CD1c-positive myeloid dendritic cell (primary cell): ENCODE measurements at regions not wholly inside any gene's neighbourhood (a gene's known extent, or its start where the extent isn't known, plus 50 kb on each side); places are given as distances from the start of the nearest gene placed in this dataset.
"Not testable (repeated sequence)": the region's sequence is repeated elsewhere in the genome, so short reads cannot be mapped to it uniquely, and the experiment has no call there.

Source experiments
- DNase-seq: peaks from one replicate; pipeline ENCODE4 v3.0.0-alpha.2; 2016; ENCODE audit errors: extremely low spot score

DNA sequence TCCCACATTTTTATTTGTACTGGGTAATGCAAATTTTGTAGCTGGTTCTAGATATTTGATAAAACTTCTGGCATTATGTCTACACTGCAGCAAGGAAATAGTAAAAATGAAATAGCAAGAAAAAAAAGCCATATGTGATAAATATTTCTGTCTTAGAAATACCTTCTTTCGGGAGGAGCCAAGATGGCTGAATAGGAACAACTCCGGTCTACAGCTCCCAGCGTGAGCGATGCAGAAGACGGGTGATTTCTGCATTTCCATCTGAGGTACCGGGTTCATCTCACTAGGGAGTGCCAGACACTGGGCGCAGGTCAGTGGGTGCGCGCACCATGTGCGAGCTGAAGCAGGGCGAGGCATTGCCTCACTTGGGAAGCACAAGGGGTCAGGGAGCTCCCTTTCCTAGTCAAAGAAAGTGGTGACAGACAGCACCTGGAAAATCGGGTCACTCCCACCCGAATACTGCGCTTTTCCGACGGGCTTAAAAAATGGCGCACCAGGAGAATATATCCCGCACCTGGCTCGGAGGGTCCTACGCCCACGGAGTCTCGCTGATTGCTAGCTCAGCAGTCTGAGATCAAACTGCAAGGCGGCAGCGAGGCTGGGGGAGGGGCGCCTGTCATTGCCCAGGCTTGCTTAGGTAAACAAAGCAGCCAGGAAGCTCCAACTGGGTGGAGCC lies 461.4 kb downstream of the ZWINT start:
- DNase-seq: not testable (repeated sequence)

DNA sequence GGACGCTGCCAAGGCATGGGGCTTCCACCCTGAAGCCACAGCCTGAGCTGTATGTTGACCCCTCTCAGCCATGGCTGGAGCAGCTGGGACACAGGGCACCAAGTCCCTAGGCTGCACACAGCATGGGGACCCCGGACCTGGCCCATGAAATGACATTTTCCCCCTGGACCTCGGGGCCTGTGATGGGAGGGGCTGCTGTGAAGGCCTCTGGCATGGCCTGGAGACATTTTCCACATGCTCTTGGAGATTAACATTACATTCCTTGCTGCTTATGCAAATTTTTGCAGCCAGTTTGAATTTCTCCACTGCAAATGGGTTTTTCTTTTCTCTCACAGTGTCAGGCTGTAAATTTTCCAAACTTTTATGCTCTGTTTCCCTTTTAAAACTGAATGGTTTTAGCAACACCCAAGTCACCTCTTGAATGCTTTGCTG lies 463.6 kb downstream of the ZWINT start:
- DNase-seq: no peak

DNA sequence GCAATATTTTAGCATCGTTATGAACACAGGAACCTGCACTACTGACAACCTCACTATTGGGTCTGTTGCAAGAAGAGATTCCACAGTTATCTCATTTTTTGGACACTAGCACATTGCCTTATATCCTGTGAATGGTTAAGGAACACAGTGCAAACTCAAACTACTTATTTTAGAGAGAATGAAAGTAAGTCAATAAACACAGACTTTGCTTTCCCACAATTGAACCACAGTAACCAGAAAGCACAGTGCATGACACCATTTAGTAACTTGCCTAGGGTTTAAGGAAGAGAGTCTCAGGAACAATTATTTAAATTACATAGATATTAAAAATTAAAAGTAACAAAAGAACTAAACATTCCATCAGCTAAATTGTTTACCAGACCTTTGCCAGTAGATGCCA lies 468.8 kb downstream of the ZWINT start:
- no peak for DNase-seq

DNA sequence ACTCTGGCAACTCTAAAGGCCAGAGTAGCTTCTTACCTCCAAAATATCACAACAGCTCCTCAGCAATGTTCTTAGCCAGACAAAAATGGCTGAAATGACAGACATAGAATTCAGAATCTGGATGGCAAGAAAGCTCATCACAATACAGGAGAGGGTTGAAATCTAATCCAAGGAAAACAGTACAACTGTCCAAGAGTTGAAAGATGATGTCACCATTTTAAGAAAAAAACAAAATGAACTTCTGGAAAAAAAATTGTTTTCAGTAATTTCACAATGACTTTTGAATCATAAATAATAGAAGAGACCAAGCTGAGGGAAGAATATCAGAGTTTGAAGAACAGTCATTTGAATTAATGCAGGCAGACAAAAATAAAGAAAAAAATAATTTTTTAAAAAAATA lies 479.5 kb downstream of the ZWINT start:
- DNase-seq: no peak

DNA sequence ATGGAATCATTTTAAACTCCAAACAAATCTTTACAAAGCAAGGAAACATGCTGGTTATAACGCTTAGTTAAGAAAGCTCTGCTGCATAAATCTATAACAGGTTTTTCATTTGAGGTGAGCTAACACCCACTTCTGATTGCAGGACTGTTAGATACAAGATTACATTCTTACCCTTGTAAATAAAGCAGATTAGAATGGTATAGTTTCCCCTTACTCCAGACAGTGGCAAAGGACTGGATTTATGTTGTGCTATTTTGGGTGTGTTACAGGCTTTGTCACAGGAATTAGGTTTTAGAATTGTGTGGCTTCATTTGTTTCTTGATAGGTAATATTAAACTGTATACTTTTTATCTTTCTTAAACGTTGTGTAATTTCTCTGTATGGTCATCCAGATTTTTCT lies 487.6 kb downstream of the ZWINT start:
- DNase-seq: no peak

DNA sequence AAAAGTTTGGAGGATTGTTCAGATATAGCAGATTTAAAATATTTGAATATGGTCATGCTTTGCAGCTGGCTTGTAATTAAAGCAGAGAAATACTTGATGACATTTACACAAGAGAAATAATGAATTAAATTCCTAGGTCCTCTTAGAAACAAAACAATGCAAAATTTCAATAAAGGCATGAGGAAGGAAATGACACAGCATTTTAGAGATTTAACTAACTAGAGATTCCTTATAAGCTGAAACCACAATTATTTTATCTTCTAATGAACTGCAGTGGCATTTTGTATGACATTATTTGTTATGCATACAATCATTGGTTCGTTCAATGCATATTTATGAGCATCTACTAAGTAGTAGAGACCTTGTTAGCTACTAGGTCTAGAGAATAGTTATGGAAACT lies 490.9 kb downstream of the ZWINT start:
- DNase-seq: no peak

DNA sequence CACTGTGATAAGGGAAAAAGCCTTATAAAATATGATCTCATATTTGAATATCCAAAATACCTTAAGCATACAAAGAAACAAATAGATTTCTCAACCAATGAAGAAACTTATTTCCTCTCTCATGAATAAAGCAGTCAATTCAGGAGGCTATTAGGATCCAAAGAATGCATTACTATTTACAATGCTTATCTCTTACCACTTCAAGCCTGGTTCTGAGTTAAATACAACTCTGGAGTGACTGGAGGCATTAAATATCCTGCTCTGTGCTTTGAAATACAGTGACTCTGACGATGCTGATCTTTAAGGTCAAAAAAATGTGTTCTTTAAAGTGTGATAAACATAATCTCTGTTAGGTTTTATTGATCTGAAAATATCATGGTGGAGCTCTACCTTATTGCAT lies 493.2 kb downstream of the ZWINT start:
- no peak for DNase-seq

DNA sequence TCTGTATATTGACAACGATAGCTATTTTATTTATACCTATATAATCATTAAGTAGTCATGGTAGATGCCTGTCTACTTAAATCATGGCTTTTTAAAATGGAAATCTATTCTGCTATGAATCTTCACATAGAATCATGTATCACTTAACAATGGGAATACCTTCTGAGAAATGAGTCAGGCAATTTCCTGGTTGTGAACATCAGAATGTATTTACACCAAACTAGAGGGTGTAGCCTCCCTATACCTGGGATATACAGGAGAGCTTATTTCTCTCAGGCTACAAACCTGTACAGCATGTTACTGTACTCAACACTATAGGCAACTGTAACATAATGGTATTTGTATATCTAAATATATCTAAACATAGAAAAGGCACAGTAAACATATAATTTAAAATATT lies 502.3 kb downstream of the ZWINT start:
- no peak for DNase-seq

DNA sequence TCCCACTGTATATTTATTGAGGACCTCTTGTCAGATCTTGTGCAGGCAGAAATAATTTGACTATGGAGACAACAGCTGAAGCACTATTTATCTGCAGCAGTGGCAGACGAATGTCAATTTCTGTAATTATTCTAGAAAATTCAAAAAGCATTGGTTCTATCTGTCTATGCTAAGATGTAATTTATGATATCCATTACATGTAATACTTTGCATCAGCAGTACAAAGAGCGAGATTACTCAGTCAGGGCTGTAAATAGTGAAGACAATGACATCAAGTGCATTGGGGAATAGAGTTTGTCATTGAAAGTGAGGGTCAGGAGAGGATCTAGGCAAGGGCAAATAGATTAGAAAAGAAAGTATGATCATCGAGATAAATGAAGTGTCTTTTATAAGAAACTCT lies 508.2 kb downstream of the ZWINT start:
- no peak for DNase-seq

DNA sequence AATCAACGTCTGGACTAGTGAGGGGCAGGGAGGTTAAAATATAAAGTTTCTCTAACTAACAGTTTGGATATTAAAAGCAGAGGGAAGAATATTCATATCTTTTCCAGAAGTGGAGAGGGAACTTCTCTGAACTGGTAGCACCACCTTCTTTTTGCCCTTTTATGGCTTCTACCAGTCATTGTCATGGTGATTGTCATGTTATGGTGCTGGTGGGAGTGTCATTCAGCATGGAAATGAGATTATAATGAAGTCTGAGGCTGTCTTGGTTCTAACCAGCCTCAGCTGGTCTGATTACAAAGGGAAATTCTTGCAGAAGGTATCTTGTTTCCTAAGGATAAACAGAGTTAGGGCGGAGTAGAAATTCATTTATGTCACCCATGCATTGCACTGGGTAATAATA lies 523.8 kb downstream of the ZWINT start:
- DNase-seq: no peak

DNA sequence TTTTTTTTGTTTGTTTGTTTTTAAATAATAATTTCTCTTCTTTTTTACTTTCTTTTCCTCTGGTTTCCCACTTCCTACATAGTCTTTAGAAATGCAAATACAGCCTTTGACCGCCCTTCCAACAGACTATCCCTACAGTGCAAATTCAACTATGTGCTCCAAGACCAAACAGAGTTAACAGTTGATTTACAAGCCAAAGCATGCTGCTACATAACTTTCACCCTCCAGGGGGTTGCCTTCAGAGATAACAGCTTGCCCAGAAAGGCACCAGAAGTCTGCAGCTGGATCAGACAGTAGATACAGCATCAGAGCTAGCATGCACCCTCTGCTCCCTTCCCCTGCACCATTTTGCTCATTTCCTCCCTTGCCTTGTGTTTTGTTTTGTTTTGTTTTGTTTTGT lies 539.0 kb downstream of the ZWINT start:
- no peak for DNase-seq

DNA sequence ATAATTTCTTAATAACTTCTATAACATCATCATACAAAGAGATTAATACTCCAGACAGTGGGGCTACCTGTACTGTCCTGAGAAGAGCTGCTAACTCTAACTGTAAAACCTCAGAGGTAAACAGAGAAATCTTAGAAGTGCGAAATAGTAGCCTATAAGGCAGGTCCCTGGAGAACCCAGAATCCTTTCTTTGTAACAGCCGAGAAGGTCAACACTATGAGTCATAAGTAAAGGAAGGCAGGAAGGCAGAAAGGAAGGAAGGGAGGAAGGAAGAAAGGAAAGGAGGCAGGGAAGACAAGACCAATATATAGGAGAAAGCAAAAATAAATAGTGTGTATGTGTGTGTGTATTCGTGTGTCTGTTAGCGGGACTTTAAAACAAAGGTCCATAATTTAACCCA lies 540.6 kb downstream of the ZWINT start:
- no peak for DNase-seq

DNA sequence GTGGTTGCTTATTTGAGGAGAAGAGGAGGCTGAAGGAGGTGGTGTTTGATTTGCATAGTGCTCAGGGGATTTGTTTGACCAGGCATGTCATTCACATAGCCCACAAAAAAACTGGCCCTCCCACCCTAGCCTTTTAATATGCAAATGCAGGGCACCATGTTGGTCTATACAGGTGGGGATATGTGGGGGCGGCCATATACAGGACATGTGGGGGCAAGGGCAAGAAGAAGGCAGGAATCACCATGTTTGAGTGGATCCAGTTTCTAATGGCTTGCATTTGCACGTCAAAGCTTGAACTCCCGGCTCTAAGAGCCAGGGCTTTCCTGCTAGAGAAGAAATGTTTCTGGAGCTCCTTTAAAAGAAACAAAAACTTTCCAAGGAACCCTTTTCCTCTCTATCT lies 541.0 kb downstream of the ZWINT start:
- DNase-seq: no peak

DNA sequence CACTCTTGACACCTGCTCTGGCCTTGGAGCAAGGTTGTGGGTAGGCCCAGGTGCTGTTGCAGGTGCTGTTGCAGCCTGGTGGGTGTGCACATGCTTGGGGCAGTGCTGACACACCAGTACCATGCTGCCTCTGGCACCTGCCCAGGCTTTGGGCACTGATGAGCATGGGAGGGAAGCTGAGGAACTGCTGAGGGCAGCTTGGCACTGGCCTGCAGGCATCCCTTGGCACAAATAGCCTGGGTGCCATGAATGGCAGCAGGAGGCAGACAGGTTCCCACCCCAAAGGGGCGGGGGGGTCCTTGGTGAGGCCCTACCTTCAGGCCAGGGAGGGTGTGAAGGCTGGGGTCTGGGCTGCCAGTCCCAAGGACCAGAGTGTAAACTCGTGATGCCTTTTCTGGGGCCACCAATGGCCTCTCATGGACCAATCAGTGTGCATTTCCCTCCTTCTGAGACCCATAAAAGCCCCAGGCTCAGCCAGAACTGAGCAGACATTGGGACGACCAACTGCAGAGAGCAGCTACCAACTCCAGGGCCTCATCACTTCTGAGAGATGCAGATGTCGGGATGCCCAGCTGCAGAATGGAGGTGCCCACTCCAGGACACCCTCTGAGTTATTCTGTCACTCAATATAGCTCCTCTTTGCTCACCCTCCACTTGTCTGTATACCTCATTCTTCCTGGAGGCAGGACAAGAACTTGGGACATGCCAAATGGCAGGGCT lies 547.4 kb downstream of the ZWINT start:
- no peak for DNase-seq

DNA sequence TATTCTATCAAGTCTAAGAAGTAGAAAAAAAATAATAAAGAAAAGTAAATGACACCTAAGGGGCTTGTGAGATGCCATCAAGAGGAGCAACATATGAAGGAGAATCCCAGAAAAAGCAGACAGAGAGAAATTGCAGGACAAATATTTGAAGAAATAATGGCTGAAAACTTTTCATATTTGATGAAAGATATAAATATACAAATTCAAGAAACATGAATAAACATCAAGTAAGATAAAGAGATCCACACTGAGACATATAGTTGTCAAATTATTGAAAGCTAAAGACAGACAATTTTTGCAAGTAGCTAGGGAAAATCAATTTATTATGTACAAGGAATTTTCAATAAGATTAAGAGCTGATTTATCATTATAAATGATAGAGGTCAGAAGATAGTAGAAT lies 558.0 kb downstream of the ZWINT start:
- DNase-seq: no peak

DNA sequence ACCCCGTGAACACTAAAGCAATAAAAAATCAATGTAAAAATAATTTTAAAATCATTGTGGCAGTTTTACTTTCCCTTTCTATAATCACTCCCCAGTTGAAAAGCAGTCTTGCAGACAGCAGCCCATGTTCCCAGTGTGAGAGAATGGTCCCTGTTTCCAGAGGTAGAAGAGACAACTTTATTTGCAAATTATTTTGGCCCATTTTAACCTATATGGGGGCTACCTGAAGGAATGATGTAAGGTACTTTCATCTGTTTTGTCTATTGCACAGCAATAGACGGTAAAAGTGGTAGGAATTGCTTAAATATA lies 559.8 kb downstream of the ZWINT start:
- DNase-seq: no peak

DNA sequence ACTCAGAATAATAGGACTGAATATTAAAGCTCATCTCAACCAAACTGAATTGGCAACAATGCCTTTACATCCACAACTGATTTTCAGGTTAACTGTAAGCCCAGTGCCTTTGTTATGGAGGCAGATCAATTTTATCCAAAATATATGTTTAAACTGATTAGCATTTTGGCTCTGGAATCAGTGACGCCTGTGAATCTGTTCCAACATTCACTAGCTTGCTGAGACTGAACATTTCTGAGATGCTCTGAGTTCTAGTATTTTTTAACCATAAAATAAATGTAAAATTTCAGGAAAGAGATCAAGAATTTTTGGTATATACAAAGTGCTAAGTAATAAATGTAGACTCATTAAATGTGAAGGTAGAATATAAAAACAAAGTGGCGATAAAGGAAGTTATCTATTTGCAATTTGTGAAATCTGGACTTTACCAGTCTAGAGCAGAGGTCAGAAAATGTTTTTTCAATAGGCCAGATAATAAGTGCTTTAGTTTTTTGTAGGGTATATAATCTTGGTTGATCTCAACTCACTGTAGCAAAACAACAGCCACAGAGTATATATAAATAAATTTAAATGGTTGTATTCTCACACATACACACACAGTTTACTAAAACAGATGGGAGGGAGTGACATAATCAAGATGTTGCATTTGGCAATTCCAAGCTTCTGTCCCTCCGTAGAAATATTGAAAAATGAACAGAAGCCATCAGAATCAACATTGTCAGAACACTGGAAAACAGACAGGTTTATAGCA lies 560.3 kb downstream of the ZWINT start:
- DNase-seq: no peak

DNA sequence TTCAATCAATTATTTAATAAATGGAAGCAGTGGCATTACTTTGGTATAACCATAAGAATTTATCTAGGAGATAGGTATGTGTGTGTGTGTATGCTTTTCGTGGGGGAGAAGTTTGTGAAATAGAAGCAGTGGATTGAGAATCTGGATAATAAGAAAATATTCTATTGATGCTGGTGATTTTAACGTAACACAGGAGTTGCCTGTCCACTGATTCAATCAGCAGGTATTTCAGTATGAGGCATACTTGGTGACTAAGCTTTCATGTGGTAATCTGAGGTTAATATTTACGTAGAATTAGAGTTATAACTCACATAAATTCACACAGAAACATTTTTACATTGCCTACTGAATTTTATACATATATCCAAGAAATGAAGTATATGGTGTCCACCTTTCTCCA lies 568.0 kb downstream of the ZWINT start:
- no peak for DNase-seq

DNA sequence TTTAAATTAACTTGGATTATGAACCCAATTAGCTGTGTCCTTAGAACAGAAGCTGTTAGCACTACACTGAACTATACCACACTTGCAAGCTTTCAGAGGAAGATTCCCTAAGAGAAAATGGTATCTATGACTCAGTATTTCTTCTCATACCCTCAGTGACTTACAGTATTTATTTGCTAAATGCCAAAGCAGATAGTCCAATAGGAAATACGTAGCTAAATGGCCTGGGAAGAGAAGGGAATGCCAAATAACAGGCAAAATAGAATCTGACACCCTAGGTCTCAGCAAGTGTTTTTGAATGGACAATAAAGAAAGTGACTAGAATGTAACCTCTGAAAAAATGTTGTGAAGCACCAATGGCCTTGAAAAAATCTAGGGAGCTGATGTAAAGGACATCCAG lies 570.8 kb downstream of the ZWINT start:
- not testable (repeated sequence) for DNase-seq

DNA sequence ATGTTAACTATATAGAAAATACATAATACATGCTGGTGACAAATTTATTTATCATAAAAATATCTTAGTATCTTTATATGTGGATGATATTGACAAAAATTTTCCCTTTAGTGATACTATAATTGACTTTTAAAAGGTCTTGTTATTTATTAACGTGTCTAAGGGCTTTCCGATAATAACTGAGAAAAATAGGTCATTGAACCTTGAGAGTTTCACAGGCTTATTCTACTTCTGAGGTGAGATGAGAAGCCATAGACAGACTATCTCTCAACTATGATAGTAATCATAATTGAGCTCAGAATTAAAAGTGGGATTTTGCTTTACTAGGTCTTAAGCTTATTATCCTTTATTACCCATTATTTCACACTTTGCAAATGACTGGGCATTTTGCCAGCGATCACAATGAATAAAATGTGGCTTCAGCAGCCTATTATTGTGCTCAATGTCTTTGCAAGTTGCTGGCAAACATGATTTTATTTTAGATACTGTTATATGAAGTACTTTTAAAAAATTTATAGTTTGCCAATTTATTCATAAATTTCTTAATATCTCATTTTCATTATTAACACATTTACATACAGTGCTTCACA lies 574.5 kb downstream of the ZWINT start:
- no peak for DNase-seq

DNA sequence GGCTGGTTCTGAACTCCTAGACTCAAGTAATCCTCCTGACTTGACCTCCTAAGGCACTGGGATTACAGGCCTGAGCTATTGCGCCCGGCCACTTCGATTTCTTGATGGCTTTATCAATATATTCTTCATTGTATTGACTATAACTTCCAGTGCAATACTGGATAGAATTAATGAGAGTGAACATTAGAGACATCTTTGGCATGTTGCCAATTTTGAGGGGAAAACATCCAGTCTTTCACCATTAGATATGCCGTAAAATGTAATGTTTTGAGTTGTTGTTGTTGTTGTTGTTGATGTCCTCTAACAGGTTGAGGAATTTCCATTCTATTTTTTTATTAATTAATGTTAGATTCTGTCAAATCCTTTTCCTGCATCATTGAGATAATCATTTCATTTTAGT lies 578.9 kb downstream of the ZWINT start:
- no peak for DNase-seq

DNA sequence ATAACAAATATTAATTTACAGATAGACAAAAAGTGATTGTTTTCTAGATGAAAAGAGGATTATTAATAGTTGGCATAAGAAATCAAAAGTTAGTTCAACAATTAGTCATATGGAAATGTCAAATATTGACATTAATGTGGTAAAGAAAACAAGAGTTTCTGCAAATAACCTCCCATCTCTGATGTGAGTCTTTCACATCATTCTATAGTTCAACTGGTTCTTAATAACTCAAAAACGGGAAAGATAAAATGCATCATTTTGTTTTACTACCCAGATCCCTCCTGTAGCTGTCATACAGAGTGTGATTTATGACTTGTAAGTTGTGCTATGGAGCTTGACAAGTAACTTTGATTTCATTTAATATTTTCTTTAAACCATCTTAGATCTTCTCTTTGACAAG lies 594.8 kb downstream of the ZWINT start:
- DNase-seq: no peak

DNA sequence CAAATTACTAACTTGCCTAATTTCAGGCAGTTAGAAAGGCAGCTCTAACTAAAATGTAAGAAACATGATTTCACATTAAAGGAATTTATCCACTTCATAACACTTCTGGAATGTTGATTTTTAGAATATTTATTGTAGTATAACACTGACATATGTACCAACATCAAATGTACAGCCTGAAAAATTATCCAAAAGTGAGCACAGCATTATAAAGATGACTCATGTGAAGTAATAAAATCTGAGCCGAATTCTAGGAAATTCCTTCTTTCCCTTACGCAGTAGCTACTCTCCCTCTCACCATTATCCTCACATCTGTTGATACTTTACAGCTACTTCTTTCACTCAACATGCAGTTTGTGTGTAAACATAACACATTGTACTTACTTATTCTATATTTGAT lies 610.6 kb downstream of the ZWINT start:
- DNase-seq: no peak
